GM21423 (cell line): ENCODE measurements at regions not wholly inside any gene's neighbourhood (a gene's known extent, or its start where the extent isn't known, plus 50 kb on each side); places are given as distances from the start of the nearest gene placed in this dataset.

Experiments used
- ATAC-seq: cut with Tn5 transposase; IDR thresholded peaks from one replicate; pipeline ENCODE4 v1.9.1; 2021; ENCODE audit warnings: mild to moderate bottlenecking, moderate library complexity; ENCODE audit not compliant: unreplicated experiment

- no peak for ATAC-seq
These were observed 975.5 kb upstream of the EPHA7 start for GRCh38 chr6:94394822-94395221.

- no peak for ATAC-seq
These were observed 969.9 kb upstream of the EPHA7 start for GRCh38 chr6:94389218-94389617.

- ATAC-seq = no peak
These were observed 958.5 kb upstream of the EPHA7 start for GRCh38 chr6:94377835-94378234.

GRCh38 chr6:94376876-94377275 lies 957.5 kb upstream of the EPHA7 start:
- ATAC-seq = no peak

GRCh38 chr6:94372229-94372628 lies 952.9 kb upstream of the EPHA7 start:
- no peak for ATAC-seq

- no peak for ATAC-seq
These were observed 948.0 kb upstream of the EPHA7 start for GRCh38 chr6:94367316-94367715.

GRCh38 chr6:94362061-94362864 lies 942.9 kb upstream of the EPHA7 start:
- no peak for ATAC-seq

- no peak for ATAC-seq
These were observed 942.1 kb upstream of the EPHA7 start for GRCh38 chr6:94361304-94362060.

- ATAC-seq = no peak
These were observed 938.1 kb upstream of the EPHA7 start for GRCh38 chr6:94357381-94357980.

GRCh38 chr6:94350833-94351232 lies 931.5 kb upstream of the EPHA7 start:
- ATAC-seq = no peak

- ATAC-seq = no peak
These were observed 929.9 kb upstream of the EPHA7 start for GRCh38 chr6:94349227-94349626.

GRCh38 chr6:94344866-94345265 lies 925.5 kb upstream of the EPHA7 start:
- ATAC-seq = no peak

GRCh38 chr6:94341173-94341572 lies 921.8 kb upstream of the EPHA7 start:
- no peak for ATAC-seq

- ATAC-seq = no peak
These were observed 904.5 kb upstream of the EPHA7 start for GRCh38 chr6:94323853-94324252.

- no peak for ATAC-seq
These were observed 881.2 kb upstream of the EPHA7 start for GRCh38 chr6:94300424-94301144.

- no peak for ATAC-seq
These were observed 869.8 kb upstream of the EPHA7 start for GRCh38 chr6:94289131-94289530.

GRCh38 chr6:94278146-94278545 lies 858.8 kb upstream of the EPHA7 start:
- no peak for ATAC-seq

GRCh38 chr6:94272327-94272726 lies 853.0 kb upstream of the EPHA7 start:
- no peak for ATAC-seq

- no peak for ATAC-seq
These were observed 851.0 kb upstream of the EPHA7 start for GRCh38 chr6:94270091-94270948.

GRCh38 chr6:94269256-94269655 lies 849.9 kb upstream of the EPHA7 start:
- ATAC-seq = no peak
